Peyer's patch (tissue), 4 donors: ENCODE measurements at regions not wholly inside any gene's neighbourhood (a gene's known extent, or its start where the extent isn't known, plus 50 kb on each side); places are given as distances from the start of the nearest gene placed in this dataset.

Experiments
- CTCF ChIP-seq, 6 experiments: fragments of 450-650 bp in 4 of 6; fragments of 200-600 bp in 2 of 6; sonication (generic) in 1 of 6; IDR thresholded peaks; one replicate each; pipeline ENCODE4 v1.5.1; 2017 to 2019; ENCODE audit warnings: antibody characterized with exemption in 6 of 6, mild to moderate bottlenecking in 3 of 6, moderate library complexity in 1 of 6
- POLR2A ChIP-seq, 2 donors: fragments of 450-650 bp; IDR thresholded peaks; one replicate each; pipeline ENCODE4 v1.5.1; 2017; ENCODE audit warnings: antibody characterized with exemption in 2 of 2, mild to moderate bottlenecking in 2 of 2, moderate library complexity in 2 of 2

GRCh38 chr6:804317-804716 is 111.4 kb upstream of the EXOC2 start:
- TF ChIP-seq CTCF (IDR thresholded peaks at IDR 0.05) (no peak), POLR2A (IDR thresholded peaks at IDR 0.05) (no peak)
